ENCODE measurements at regions not wholly inside any gene's neighbourhood (a gene's known extent, or its start where the extent isn't known, plus 50 kb on each side); places are given as distances from the start of the nearest gene placed in this dataset.

DNA sequence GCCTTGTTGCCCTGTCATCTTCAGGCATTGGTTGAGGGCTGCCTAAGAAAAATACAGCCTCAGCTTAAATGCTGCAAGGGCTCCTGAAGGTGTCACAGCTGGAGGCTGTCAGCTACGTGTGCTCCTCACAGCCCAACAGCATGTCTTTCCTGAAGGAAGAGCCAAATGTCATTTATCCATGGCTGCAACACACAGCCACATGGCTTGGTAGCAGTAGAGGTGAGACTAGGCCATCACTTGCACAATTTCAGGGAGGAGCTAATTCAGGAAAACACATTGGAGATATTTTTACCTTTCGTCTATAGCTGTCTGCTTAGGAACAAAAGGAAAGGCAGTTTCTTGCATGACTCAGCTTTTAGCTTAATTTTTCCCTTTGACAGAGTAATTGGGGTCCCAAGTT, 260.7 kb downstream of the SYK start:
- TF ChIP-seq, protein P1, sequence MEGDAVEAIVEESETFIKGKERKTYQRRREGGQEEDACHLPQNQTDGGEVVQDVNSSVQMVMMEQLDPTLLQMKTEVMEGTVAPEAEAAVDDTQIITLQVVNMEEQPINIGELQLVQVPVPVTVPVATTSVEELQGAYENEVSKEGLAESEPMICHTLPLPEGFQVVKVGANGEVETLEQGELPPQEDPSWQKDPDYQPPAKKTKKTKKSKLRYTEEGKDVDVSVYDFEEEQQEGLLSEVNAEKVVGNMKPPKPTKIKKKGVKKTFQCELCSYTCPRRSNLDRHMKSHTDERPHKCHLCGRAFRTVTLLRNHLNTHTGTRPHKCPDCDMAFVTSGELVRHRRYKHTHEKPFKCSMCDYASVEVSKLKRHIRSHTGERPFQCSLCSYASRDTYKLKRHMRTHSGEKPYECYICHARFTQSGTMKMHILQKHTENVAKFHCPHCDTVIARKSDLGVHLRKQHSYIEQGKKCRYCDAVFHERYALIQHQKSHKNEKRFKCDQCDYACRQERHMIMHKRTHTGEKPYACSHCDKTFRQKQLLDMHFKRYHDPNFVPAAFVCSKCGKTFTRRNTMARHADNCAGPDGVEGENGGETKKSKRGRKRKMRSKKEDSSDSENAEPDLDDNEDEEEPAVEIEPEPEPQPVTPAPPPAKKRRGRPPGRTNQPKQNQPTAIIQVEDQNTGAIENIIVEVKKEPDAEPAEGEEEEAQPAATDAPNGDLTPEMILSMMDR (IDR thresholded peaks at IDR 0.05; ENCODE audit: insufficient read depth, low read depth, low read length), result no peak
- no peak for TF ChIP-seq EZH2 (IDR thresholded peaks at IDR 0.05; ENCODE audit: insufficient read depth, low read length)

Data from astrocyte (in vitro differentiated cells and primary cell).